HCT116 (cell line): ENCODE measurements at regions not wholly inside any gene's neighbourhood (a gene's known extent, or its start where the extent isn't known, plus 50 kb on each side); places are given as distances from the start of the nearest gene placed in this dataset.

Experiments
- ATAC-seq: fragments of 200-7000 bp; cut with Tn5 transposase; 2 replicates; pipeline ENCODE4 v1.9.1; 2020; ENCODE audit warnings: mild to moderate bottlenecking, moderate library complexity
- BruUV-seq: library from RNA; stranded (reverse); fragments of 400-500 nt; replicated peaks from 2 replicates; lab custom pipeline; 2021; lab: Mats Ljungman, UMichigan
- CTCF ChIA-PET: fragments of 300-600 bp; sonication (Branson Sonifier 250); formaldehyde crosslinking; loops from one replicate; lab custom pipeline; 2021; ENCODE audit warnings: antibody characterized with exemption; lab: Charles Lee
- POLR2A ChIA-PET: fragments of 300-600, 350-600 bp; sonication (Branson Sonifier 250); formaldehyde crosslinking; loops from one replicate; lab custom pipeline; 2021; ENCODE audit warnings: antibody characterized with exemption; lab: Charles Lee
- RAD21 ChIA-PET, 2 experiments: fragments of 300-600 bp; sonication (Branson Sonifier 250); formaldehyde crosslinking; loops; one replicate each; lab custom pipeline; 2023; ENCODE audit warnings: low total read pairs in 2 of 2; ENCODE audit not compliant: uncharacterized antibody in 2 of 2, unreplicated experiment in 2 of 2, low non-redundant PET in 1 of 2; lab: Charles Lee
- DNase-seq: peaks from one replicate; pipeline ENCODE4 v3.0.0-alpha.2; 2010; ENCODE audit warnings: low read depth, low spot score
- H2AFZ ChIP-seq: fragments of 200-600 bp; shearing (Covaris generic), sonication (generic); 2 replicates; pipeline ENCODE4 v1.6.1; 2017; ENCODE audit warnings: low read depth, mixed run types, mixed read lengths, antibody characterized with exemption, low read length; ENCODE audit not compliant: poor library complexity, severe bottlenecking
- H3K27ac ChIP-seq: 2 replicates; pipeline ENCODE4 v1.5.1; 2012; ENCODE audit warnings: low read depth, low read length
- H3K27me3 ChIP-seq: fragments of 200-600 bp; sonication (generic); 2 replicates; pipeline ENCODE4 v1.6.1; 2016; ENCODE audit warnings: mixed run types, low read length, mixed read lengths; ENCODE audit not compliant: insufficient read depth
- H3K36me3 ChIP-seq, 2 experiments: fragments of 200-500 bp in 1 of 2; fragments of 200-600 bp in 1 of 2; sonication (Bioruptor generic) in 1 of 2; sonication (generic) in 1 of 2; 2 replicates each; pipeline versions ENCODE4 v1.5.1 to v1.6.1; 2014 to 2016; ENCODE audit warnings: low read length in 2 of 2, inconsistent platforms in 1 of 2, mixed read lengths in 1 of 2, mixed run types in 1 of 2; ENCODE audit not compliant: insufficient read depth in 2 of 2, control insufficient read depth in 1 of 2
- H3K4me1 ChIP-seq, 2 experiments: fragments of 200-600 bp in 1 of 2; sonication (generic) in 1 of 2; 2 replicates each; pipeline versions ENCODE4 v1.5.1 to v1.6.1; 2012 to 2017; ENCODE audit warnings: low read length in 2 of 2, inconsistent platforms in 1 of 2, mild to moderate bottlenecking in 1 of 2, mixed read lengths in 1 of 2, mixed run types in 1 of 2, moderate library complexity in 1 of 2; ENCODE audit not compliant: insufficient read depth in 2 of 2, control insufficient read depth in 1 of 2
- H3K4me2 ChIP-seq: fragments of 200-600 bp; sonication (generic); 2 replicates; pipeline ENCODE4 v1.6.1; 2017; ENCODE audit warnings: mixed run types, low read length, mixed read lengths
- H3K4me3 ChIP-seq, 2 experiments: fragments of 200-600 bp in 1 of 2; sonication (generic) in 1 of 2; replicated peaks in 1 of 2; 2 replicates each; pipeline ENCODE4 v1.5.1; 2011 to 2016; ENCODE audit warnings: low read length in 2 of 2, control low read depth in 1 of 2, low read depth in 1 of 2, mild to moderate bottlenecking in 1 of 2, mixed read lengths in 1 of 2, mixed run types in 1 of 2
- H3K79me2 ChIP-seq: fragments of 200-600 bp; sonication (generic); 2 replicates; pipeline ENCODE4 v1.6.1; 2017; ENCODE audit warnings: mild to moderate bottlenecking, mixed run types, low read length, moderate library complexity, mixed read lengths; ENCODE audit not compliant: insufficient read depth
- H3K9ac ChIP-seq: fragments of 200-600 bp; sonication (generic); 2 replicates; pipeline ENCODE4 v1.6.1; 2016; ENCODE audit warnings: low read length, mixed read lengths
- H3K9me2 ChIP-seq: fragments of 200-600 bp; sonication (generic), shearing (Covaris generic); 2 replicates; pipeline ENCODE4 v1.6.1; 2017; ENCODE audit warnings: mixed run types, mild to moderate bottlenecking, moderate library complexity; ENCODE audit not compliant: insufficient read depth
- H3K9me3 ChIP-seq, 2 experiments: fragments of 200-500 bp in 1 of 2; fragments of 200-600 bp in 1 of 2; sonication (Bioruptor generic) in 1 of 2; sonication (generic) in 1 of 2; 2 replicates each; pipeline ENCODE4 v1.6.1; 2014 to 2017; ENCODE audit warnings: low read length in 2 of 2, mixed read lengths in 2 of 2, inconsistent platforms in 1 of 2, low read depth in 1 of 2, mild to moderate bottlenecking in 1 of 2, mixed run types in 1 of 2, moderate library complexity in 1 of 2; ENCODE audit not compliant: control insufficient read depth in 1 of 2, insufficient read depth in 1 of 2
- H4K20me1 ChIP-seq: fragments of 200-600 bp; sonication (generic), shearing (Covaris generic); 2 replicates; pipeline ENCODE4 v1.6.1; 2017; ENCODE audit warnings: mixed run types, mild to moderate bottlenecking, moderate library complexity; ENCODE audit not compliant: insufficient read depth
- CBX3 ChIP-seq: IDR thresholded peaks from 2 replicates; pipeline ENCODE4 v1.6.1; 2012; ENCODE audit warnings: low read depth
- ELF1 ChIP-seq: IDR thresholded peaks from 2 replicates; pipeline ENCODE4 v1.6.1; 2012; ENCODE audit warnings: low read depth, borderline replicate concordance
- EZH2 ChIP-seq: fragments of 200-600 bp; sonication (generic); IDR thresholded peaks from 2 replicates; pipeline ENCODE4 v1.6.1; 2017; ENCODE audit warnings: antibody characterized with exemption, mixed run types
- FOSL1 ChIP-seq: IDR thresholded peaks from 2 replicates; pipeline ENCODE4 v1.6.1; 2012; ENCODE audit warnings: low read depth
- JUND ChIP-seq: IDR thresholded peaks from 2 replicates; pipeline ENCODE4 v1.6.1; 2012
- POLR2A ChIP-seq: IDR thresholded peaks from 2 replicates; pipeline ENCODE4 v1.7.0; 2011; ENCODE audit warnings: borderline replicate concordance; ENCODE audit not compliant: insufficient read depth, insufficient read length; ENCODE audit errors: extremely low read depth
- POLR2AphosphoS5 ChIP-seq: IDR thresholded peaks from 2 replicates; pipeline ENCODE4 v1.6.1; 2011; ENCODE audit warnings: mild to moderate bottlenecking, low read depth, low read length, moderate library complexity
- RAD21 ChIP-seq: IDR thresholded peaks from 2 replicates; pipeline ENCODE4 v1.6.1; 2012; ENCODE audit warnings: low read depth, mild to moderate bottlenecking
- SIN3A ChIP-seq: IDR thresholded peaks from 2 replicates; pipeline ENCODE4 v1.6.1; 2012; ENCODE audit warnings: low read depth
- SRF ChIP-seq: IDR thresholded peaks from 2 replicates; pipeline ENCODE4 v1.6.1; 2012; ENCODE audit warnings: low read depth
- TCF7L2 ChIP-seq: IDR thresholded peaks from 2 replicates; pipeline ENCODE4 v1.7.0; 2011; ENCODE audit warnings: borderline replicate concordance, inconsistent platforms; ENCODE audit not compliant: insufficient read depth, insufficient read length; ENCODE audit errors: extremely low read depth
- YY1 ChIP-seq: IDR thresholded peaks from 2 replicates; pipeline ENCODE4 v1.6.1; 2011; ENCODE audit warnings: low read length, low read depth, moderate library complexity, mild to moderate bottlenecking; ENCODE audit not compliant: insufficient replicate concordance; ENCODE audit errors: extremely low read depth
- ZFX ChIP-seq: fragments of 450-650 bp; IDR thresholded peaks from 2 replicates; pipeline ENCODE4 v1.6.1; 2017
- ZNF274 ChIP-seq: fragments of 200-500 bp; sonication (Bioruptor generic); IDR thresholded peaks from 2 replicates; pipeline ENCODE4 v1.6.1; 2014; ENCODE audit warnings: mild to moderate bottlenecking, low read depth, low read length, inconsistent platforms
- intact Hi-C: fragments of 100-400 bp; cut with micrococcal nuclease; formaldehyde crosslinking; loops from 2 replicates; pipeline ENCODE4 v1.10.0; 2022
- TF ChIP-seq, protein P1 (sequence below): IDR thresholded peaks from 2 replicates; pipeline ENCODE4 v1.6.1; 2012
- TF ChIP-seq, protein P2 (sequence below): IDR thresholded peaks from 2 replicates; pipeline ENCODE4 v1.6.1; 2012; ENCODE audit warnings: low read depth
- TF ChIP-seq, protein P3 (sequence below): IDR thresholded peaks from 2 replicates; pipeline ENCODE4 v1.6.1; 2012

DNA sequence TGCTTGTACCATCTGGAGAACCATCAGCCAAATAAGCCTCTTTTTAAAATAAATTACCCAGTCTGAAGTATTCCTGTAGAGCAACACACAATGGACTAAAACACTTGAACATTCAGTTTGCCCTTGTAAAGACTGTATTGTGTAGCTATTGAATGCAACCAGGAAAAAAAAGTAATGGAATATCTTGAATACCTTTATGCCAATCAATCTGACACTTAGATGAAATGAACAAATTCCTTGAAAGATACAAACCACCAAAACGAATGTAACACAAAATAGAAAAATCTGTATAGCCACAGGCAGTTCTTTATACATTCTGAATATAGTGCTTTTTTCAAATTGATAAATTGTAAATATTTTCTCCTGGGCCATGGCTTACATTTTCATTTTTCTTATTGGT, 63.3 kb upstream of the KCNJ16 start:
- Histone ChIP-seq H4K20me1 (no peaks in the 10 kb centered on the region), H3K36me3 (no peaks in the 10 kb centered on the region), H3K9me2 (no peaks in the 10 kb centered on the region), H3K27ac (no peak overlapping the region), H2AFZ (no peak overlapping the region), H3K27me3 (no peaks in the 10 kb centered on the region), H3K4me1 (no peaks in the 10 kb centered on the region), H3K4me3 (no peak overlapping the region), H3K9me3 (peaks cover 3 to 36% of the 10 kb centered on the region in 2 experiments; a peak in 2 of 4 replicates), H3K4me2 (no peak overlapping the region), H3K9ac (no peak overlapping the region), H3K79me2 (no peaks in the 10 kb centered on the region)
- TF ChIP-seq, protein P1, sequence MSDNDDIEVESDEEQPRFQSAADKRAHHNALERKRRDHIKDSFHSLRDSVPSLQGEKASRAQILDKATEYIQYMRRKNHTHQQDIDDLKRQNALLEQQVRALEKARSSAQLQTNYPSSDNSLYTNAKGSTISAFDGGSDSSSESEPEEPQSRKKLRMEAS, result no peak
- no peak for TF ChIP-seq CBX3
- TF ChIP-seq ZNF274, result no peak
- no peak for TF ChIP-seq SRF
- no peak for TF ChIP-seq JUND
- no peak for TF ChIP-seq RAD21
- TF ChIP-seq, protein P2, sequence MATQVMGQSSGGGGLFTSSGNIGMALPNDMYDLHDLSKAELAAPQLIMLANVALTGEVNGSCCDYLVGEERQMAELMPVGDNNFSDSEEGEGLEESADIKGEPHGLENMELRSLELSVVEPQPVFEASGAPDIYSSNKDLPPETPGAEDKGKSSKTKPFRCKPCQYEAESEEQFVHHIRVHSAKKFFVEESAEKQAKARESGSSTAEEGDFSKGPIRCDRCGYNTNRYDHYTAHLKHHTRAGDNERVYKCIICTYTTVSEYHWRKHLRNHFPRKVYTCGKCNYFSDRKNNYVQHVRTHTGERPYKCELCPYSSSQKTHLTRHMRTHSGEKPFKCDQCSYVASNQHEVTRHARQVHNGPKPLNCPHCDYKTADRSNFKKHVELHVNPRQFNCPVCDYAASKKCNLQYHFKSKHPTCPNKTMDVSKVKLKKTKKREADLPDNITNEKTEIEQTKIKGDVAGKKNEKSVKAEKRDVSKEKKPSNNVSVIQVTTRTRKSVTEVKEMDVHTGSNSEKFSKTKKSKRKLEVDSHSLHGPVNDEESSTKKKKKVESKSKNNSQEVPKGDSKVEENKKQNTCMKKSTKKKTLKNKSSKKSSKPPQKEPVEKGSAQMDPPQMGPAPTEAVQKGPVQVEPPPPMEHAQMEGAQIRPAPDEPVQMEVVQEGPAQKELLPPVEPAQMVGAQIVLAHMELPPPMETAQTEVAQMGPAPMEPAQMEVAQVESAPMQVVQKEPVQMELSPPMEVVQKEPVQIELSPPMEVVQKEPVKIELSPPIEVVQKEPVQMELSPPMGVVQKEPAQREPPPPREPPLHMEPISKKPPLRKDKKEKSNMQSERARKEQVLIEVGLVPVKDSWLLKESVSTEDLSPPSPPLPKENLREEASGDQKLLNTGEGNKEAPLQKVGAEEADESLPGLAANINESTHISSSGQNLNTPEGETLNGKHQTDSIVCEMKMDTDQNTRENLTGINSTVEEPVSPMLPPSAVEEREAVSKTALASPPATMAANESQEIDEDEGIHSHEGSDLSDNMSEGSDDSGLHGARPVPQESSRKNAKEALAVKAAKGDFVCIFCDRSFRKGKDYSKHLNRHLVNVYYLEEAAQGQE, result no peak
- no peak for TF ChIP-seq POLR2AphosphoS5
- no peak for TF ChIP-seq SIN3A
- TF ChIP-seq POLR2A, result no peak
- TF ChIP-seq TCF7L2, result no peak
- TF ChIP-seq, protein P3, sequence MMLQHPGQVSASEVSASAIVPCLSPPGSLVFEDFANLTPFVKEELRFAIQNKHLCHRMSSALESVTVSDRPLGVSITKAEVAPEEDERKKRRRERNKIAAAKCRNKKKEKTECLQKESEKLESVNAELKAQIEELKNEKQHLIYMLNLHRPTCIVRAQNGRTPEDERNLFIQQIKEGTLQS, result no peak
- no peak for TF ChIP-seq YY1
- no peak for TF ChIP-seq ZFX
- no peak for TF ChIP-seq EZH2
- TF ChIP-seq ELF1, result no peak
- TF ChIP-seq FOSL1, result no peak
- intact Hi-C loops, result no loop called here
- ATAC-seq, result no peak
- BruUV-seq, result no TSS peak
- ChIA-PET RAD21 (no interaction called here), CTCF (no interaction called here), POLR2A (no interaction called here)
- no peak for DNase-seq
